Loucy (cell line): ENCODE measurements at regions not wholly inside any gene's neighbourhood (a gene's known extent, or its start where the extent isn't known, plus 50 kb on each side); places are given as distances from the start of the nearest gene placed in this dataset.
A peak's percentile ranks its signal among the peaks of the same experiment; 100 is the strongest.

ENCODE experiments used
- H2AFZ ChIP-seq: fragments of 200-600 bp; sonication (generic); 2 replicates; pipeline ENCODE4 v1.6.0; 2016; ENCODE audit warnings: antibody characterized with exemption, mild to moderate bottlenecking, low read length, moderate library complexity
- H3F3A ChIP-seq: fragments of 200-600 bp; 2 replicates; pipeline ENCODE4 v1.6.0; 2016; ENCODE audit warnings: antibody characterized with exemption, low read depth, mild to moderate bottlenecking
- H3K27me3 ChIP-seq: fragments of 200-600 bp; sonication (generic); 2 replicates; pipeline ENCODE4 v1.6.1; 2014; ENCODE audit warnings: low read length, mild to moderate bottlenecking; ENCODE audit not compliant: insufficient read depth, poor library complexity, severe bottlenecking
- H3K36me3 ChIP-seq: fragments of 200-600 bp; sonication (generic); 2 replicates; pipeline ENCODE4 v1.6.1; 2016; ENCODE audit warnings: low read length; ENCODE audit not compliant: insufficient read depth
- H3K4me1 ChIP-seq: fragments of 200-600 bp; sonication (generic); 2 replicates; pipeline ENCODE4 v1.5.1; 2014; ENCODE audit warnings: low read length, mild to moderate bottlenecking; ENCODE audit not compliant: insufficient read depth, poor library complexity, severe bottlenecking
- H3K4me2 ChIP-seq: fragments of 200-600 bp; sonication (generic); 2 replicates; pipeline ENCODE4 v1.6.0; 2014; ENCODE audit warnings: antibody characterized with exemption, low read length, low read depth, mild to moderate bottlenecking; ENCODE audit not compliant: poor library complexity, severe bottlenecking
- H3K4me3 ChIP-seq: fragments of 200-600 bp; sonication (generic); 2 replicates; pipeline ENCODE4 v1.5.1; 2014; ENCODE audit warnings: low read length, mild to moderate bottlenecking, mixed read lengths; ENCODE audit not compliant: poor library complexity, severe bottlenecking
- H3K79me2 ChIP-seq: fragments of 200-600 bp; sonication (generic); 2 replicates; pipeline ENCODE4 v1.6.1; 2014; ENCODE audit warnings: low read length; ENCODE audit not compliant: insufficient read depth
- H3K9ac ChIP-seq: fragments of 200-600 bp; sonication (generic); 2 replicates; pipeline ENCODE4 v1.6.0; 2014; ENCODE audit warnings: mild to moderate bottlenecking, low read depth, low read length, moderate library complexity; ENCODE audit not compliant: poor library complexity, severe bottlenecking
- H3K9me2 ChIP-seq: fragments of 200-600 bp; sonication (generic); replicated peaks from 2 replicates; pipeline ENCODE4 v1.6.1; 2016; ENCODE audit warnings: low read depth, low read length, mixed read lengths
- H3K9me3 ChIP-seq: fragments of 200-600 bp; sonication (generic); 2 replicates; pipeline ENCODE4 v1.6.1; 2014; ENCODE audit warnings: mild to moderate bottlenecking, antibody characterized with exemption, low read length, low read depth; ENCODE audit not compliant: insufficient read depth
- H4K20me1 ChIP-seq: fragments of 200-600 bp; sonication (generic); 2 replicates; pipeline ENCODE4 v1.6.0; 2014; ENCODE audit warnings: antibody characterized with exemption, low read length, mild to moderate bottlenecking; ENCODE audit not compliant: insufficient read depth, poor library complexity, severe bottlenecking
- EZH2phosphoT487 ChIP-seq: fragments of 200-600 bp; IDR thresholded peaks from 2 replicates; pipeline ENCODE4 v1.6.1; 2018; ENCODE audit warnings: antibody characterized with exemption, mild to moderate bottlenecking, moderate library complexity, borderline replicate concordance
- TF ChIP-seq, protein P1 (sequence below): fragments of 200-600 bp; sonication (generic); conservative IDR thresholded peaks from 2 replicates; pipeline ENCODE4 v1.5.1; 2014; ENCODE audit warnings: mild to moderate bottlenecking, antibody characterized with exemption, low read length

DNA sequence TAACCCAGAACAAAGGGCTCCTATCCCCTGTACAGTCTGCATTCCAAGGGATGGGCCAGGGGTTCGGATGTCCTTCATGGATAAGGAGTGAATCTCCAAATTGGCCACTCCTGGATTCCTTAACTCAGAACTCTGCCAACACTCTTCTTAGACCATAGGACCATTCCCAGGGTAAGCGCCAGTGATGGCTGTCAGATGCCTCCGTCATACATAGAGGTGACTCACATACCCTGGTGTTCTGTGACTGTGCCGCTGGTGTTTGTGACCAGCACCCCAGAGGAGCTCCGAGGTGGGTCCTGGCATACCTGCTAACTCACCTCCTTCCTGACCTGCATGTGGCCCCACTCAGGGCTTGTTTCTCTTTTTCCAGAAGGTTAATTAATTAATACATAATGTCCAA is 134.7 kb downstream of the KLF13 start:
- Histone ChIP-seq H2AFZ (no peak overlapping the region), H3K9me2 (no peaks in the 10 kb centered on the region), H3K9ac (no peak overlapping the region), H3K4me1 (no peaks in the 10 kb centered on the region), H3K36me3 (no peaks in the 10 kb centered on the region), H4K20me1 (no peaks in the 10 kb centered on the region), H3K79me2 (no peaks in the 10 kb centered on the region), H3F3A (no peaks in the 10 kb centered on the region), H3K27me3 (no peaks in the 10 kb centered on the region), H3K4me3 (no peak overlapping the region), H3K9me3 (no peaks in the 10 kb centered on the region), H3K4me2 (no peak overlapping the region)
- TF ChIP-seq, protein P1, sequence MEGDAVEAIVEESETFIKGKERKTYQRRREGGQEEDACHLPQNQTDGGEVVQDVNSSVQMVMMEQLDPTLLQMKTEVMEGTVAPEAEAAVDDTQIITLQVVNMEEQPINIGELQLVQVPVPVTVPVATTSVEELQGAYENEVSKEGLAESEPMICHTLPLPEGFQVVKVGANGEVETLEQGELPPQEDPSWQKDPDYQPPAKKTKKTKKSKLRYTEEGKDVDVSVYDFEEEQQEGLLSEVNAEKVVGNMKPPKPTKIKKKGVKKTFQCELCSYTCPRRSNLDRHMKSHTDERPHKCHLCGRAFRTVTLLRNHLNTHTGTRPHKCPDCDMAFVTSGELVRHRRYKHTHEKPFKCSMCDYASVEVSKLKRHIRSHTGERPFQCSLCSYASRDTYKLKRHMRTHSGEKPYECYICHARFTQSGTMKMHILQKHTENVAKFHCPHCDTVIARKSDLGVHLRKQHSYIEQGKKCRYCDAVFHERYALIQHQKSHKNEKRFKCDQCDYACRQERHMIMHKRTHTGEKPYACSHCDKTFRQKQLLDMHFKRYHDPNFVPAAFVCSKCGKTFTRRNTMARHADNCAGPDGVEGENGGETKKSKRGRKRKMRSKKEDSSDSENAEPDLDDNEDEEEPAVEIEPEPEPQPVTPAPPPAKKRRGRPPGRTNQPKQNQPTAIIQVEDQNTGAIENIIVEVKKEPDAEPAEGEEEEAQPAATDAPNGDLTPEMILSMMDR, result no peak
- TF ChIP-seq EZH2phosphoT487, result no peak

DNA sequence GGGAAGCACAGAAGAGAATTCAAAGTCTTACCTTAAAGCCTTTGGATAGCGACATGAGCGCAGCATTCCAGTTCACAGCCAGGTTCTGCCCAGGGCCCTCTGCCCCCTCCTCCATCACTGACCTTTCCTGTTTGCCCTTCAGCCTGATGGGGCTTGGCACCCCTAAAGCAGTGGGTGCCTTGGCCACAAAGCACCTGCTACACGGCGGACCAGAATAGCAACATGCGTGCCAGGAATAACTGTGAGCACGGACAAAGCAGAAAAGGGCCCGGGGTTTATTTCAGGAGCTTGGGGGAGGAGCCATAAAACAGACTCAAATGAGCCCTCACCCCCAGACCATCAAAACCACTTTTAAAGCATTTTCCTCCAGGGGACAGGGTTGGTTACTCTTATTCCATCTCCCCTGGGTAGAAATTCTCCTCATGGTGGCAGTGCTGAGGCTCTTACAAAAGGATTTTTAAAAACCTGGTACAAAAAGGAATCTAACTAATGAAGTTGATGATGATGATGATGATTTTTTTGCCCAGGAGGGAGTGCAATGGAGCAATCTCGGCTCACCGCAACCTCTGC is 135.4 kb downstream of the KLF13 start:
- Histone ChIP-seq H3K36me3 (no peaks in the 10 kb centered on the region), H3K79me2 (no peaks in the 10 kb centered on the region), H3K9me2 (no peaks in the 10 kb centered on the region), H2AFZ (no peak overlapping the region), H3K4me2 (no peak overlapping the region), H3K27me3 (no peaks in the 10 kb centered on the region), H3K9ac (no peak overlapping the region), H4K20me1 (no peaks in the 10 kb centered on the region), H3K9me3 (no peaks in the 10 kb centered on the region), H3F3A (no peaks in the 10 kb centered on the region), H3K4me1 (no peaks in the 10 kb centered on the region), H3K4me3 (no peak overlapping the region)
- TF ChIP-seq, protein P1, result 0 out of 2 replicates have a peak, but pooled peaks have one; percentile 19
- TF ChIP-seq EZH2phosphoT487, result no peak

DNA sequence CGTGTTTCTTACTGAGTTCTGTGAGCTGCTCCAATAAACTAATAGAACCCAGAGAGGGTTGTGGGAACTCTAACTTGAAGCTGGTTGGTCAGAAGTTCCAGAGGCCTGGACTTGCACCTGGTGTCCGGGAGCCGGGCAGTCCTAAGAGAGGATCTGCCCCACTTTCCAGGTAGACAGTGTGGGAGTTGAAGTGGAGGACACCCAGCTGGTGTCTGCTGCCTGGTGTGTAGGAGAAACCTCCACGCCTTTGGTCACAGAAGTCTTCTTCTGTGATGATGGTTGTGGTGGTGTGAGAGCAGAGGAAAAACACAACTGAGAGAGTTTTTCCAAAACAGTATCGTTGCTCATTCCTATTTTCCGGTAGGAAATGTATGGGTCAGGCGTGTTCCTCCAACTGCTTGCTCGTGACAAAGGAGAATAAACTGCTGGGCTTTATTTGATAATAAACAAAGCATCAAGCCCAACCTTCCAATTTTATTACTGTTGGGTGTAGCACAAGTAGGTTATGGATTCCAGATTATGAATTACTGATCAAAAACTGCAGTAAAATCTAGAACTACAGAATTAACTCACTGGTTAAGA is 137.0 kb downstream of the KLF13 start:
- Histone ChIP-seq H2AFZ (no peak overlapping the region), H3K4me1 (no peaks in the 10 kb centered on the region), H3K4me3 (no peak overlapping the region), H3K27me3 (no peaks in the 10 kb centered on the region), H3K9me3 (no peaks in the 10 kb centered on the region), H3K36me3 (no peaks in the 10 kb centered on the region), H3F3A (no peaks in the 10 kb centered on the region), H3K9ac (no peak overlapping the region), H3K79me2 (no peaks in the 10 kb centered on the region), H3K9me2 (no peaks in the 10 kb centered on the region), H4K20me1 (no peaks in the 10 kb centered on the region), H3K4me2 (no peak overlapping the region)
- TF ChIP-seq EZH2phosphoT487, result no peak
- TF ChIP-seq, protein P1, result no peak
